Stimulated activated naive CD8-positive, alpha-beta T cell treated with anti-CD3 and anti-CD28 coated beads, Interleukin-15, Interleukin-2, amounts not matched to agents 100 ng/mL and 50 ng/mL, for 24 hours (primary cell): ENCODE measurements at regions not wholly inside any gene's neighbourhood (a gene's known extent, or its start where the extent isn't known, plus 50 kb on each side); places are given as distances from the start of the nearest gene placed in this dataset.

Experiments used
- H3K27ac Mint-ChIP-seq: one replicate; pipeline ENCODE4 v1.8.0; 2021; ENCODE audit warnings: mild to moderate bottlenecking, mixed read lengths
- H3K27me3 Mint-ChIP-seq: one replicate; pipeline ENCODE4 v1.8.0; 2021; ENCODE audit warnings: mixed read lengths
- H3K36me3 Mint-ChIP-seq: one replicate; pipeline ENCODE4 v1.8.0; 2021; ENCODE audit warnings: low read depth, mixed read lengths
- H3K4me1 Mint-ChIP-seq: one replicate; pipeline ENCODE4 v1.8.0; 2021; ENCODE audit warnings: low read depth, mixed read lengths
- H3K4me3 Mint-ChIP-seq: one replicate; pipeline ENCODE4 v1.8.0; 2021; ENCODE audit warnings: mild to moderate bottlenecking, mixed read lengths
- H3K9me3 Mint-ChIP-seq: one replicate; pipeline ENCODE4 v1.8.0; 2021; ENCODE audit warnings: mixed read lengths

DNA sequence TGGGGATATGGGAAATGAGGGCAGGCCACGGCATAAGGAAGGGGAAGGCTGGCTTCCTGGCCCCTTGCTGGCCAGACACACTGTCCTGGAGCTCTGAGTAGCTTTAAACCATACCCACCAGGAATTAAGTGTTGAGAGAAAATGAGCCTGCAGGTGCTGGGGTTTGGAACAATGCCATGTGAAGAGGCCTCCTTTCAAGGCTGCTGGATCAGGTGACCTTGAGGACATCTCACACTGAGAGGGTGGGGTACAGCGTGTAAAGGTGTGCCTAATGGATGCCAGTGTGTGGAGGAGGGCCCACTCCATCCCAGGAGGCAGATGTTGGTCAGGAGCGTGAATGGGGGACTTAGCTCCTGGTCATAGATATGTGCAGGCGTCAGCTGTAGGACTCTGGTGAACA lies 74.8 kb upstream of the MLN start:
- Mint-ChIP-seq H3K36me3 (no peaks in the 10 kb centered on the region), H3K9me3 (no peaks in the 10 kb centered on the region), H3K27me3 (peaks cover 3% of the 10 kb centered on the region), H3K27ac (no peak overlapping the region), H3K4me3 (no peak overlapping the region), H3K4me1 (no peaks in the 10 kb centered on the region)

GRCh38 chr6:33877982-33878535 lies 74.3 kb upstream of the MLN start:
- H3K27me3 Mint-ChIP-seq = peaks cover 3% of the 10 kb centered on the region
- no peaks in the 10 kb centered on the region for H3K4me1 Mint-ChIP-seq
- no peak overlapping the region for H3K27ac Mint-ChIP-seq

GRCh38 chr6:33875696-33876095 lies 71.9 kb upstream of the MLN start:
- Mint-ChIP-seq H3K4me1 (no peaks in the 10 kb centered on the region), H3K36me3 (no peaks in the 10 kb centered on the region), H3K27me3 (peaks cover 10% of the 10 kb centered on the region), H3K9me3 (no peaks in the 10 kb centered on the region), H3K4me3 (no peak overlapping the region), H3K27ac (no peak overlapping the region)

More at GRCh38 chr6:33877982-33878535, 74.3 kb upstream of the MLN start:
- no peaks in the 10 kb centered on the region for H3K36me3 Mint-ChIP-seq
- no peak overlapping the region for H3K4me3 Mint-ChIP-seq
- H3K9me3 Mint-ChIP-seq = no peaks in the 10 kb centered on the region

DNA sequence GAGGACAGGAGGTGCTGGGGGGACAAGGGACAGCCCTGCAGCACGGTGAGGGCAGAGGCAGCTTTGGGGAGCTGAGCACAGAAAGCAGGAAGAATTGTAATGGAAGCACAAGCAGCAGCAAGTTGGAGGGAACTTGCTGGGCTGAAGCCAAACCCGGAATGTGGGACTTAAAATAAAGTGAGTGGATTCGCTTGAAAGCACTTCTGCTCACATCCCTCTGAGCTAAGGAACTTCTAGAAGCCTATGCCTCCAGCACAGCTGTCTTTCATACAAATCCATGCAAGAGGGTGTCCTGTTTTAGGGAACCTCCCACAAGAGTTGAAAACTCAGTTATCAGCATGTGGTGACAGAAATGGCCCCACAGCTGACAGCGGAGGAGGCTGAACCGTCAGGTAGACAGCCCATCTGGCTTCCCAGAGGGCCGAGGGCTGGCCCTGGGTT lies 71.4 kb upstream of the MLN start:
- Mint-ChIP-seq H3K27me3 (peaks cover 10% of the 10 kb centered on the region), H3K9me3 (no peaks in the 10 kb centered on the region), H3K4me1 (no peaks in the 10 kb centered on the region), H3K36me3 (no peaks in the 10 kb centered on the region), H3K4me3 (no peak overlapping the region), H3K27ac (no peak overlapping the region)

- Mint-ChIP-seq H3K27me3 (peaks cover 13% of the 10 kb centered on the region), H3K9me3 (no peaks in the 10 kb centered on the region), H3K4me3 (no peak overlapping the region), H3K4me1 (no peaks in the 10 kb centered on the region), H3K27ac (no peak overlapping the region), H3K36me3 (no peaks in the 10 kb centered on the region)
Observed at GRCh38 chr6:33874136-33874760, 70.4 kb upstream of the MLN start.

GRCh38 chr6:33872761-33873160 lies 69.0 kb upstream of the MLN start:
- H3K27ac Mint-ChIP-seq = no peak overlapping the region
- no peaks in the 10 kb centered on the region for H3K9me3 Mint-ChIP-seq
- no peak overlapping the region for H3K4me3 Mint-ChIP-seq
- H3K4me1 Mint-ChIP-seq = no peaks in the 10 kb centered on the region
- H3K36me3 Mint-ChIP-seq = no peaks in the 10 kb centered on the region
- H3K27me3 Mint-ChIP-seq = peaks cover 16% of the 10 kb centered on the region

- Mint-ChIP-seq H3K4me3 (no peak overlapping the region), H3K27ac (no peak overlapping the region), H3K27me3 (peaks cover 24% of the 10 kb centered on the region)
Observed at GRCh38 chr6:33869826-33870423, 66.1 kb upstream of the MLN start.

DNA sequence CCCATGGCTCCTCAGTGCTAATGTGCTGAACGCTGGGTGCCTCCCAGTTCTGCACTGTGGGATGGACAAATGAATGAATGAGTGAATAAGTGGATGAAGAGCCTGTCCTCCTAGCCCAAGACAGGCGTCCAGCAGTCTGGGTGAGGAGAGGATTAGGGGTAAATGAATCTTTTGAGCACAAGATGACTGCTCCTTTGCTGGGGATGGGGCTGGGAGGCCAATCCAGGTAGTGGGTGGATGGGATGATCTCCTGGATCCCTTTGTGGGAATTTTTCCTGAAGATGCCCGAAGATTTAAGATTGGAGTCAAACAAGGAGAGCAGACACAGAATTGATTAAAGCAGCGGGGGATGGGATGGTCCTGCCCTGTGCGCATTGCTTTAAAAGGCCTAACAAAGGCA lies 65.3 kb upstream of the MLN start:
- H3K27ac Mint-ChIP-seq = no peak overlapping the region
- H3K4me1 Mint-ChIP-seq = peaks cover 3% of the 10 kb centered on the region
- H3K36me3 Mint-ChIP-seq = no peaks in the 10 kb centered on the region
- H3K4me3 Mint-ChIP-seq = no peak overlapping the region
- H3K9me3 Mint-ChIP-seq = peaks cover 7% of the 10 kb centered on the region
- peaks cover 27% of the 10 kb centered on the region for H3K27me3 Mint-ChIP-seq

More at GRCh38 chr6:33869826-33870423, 66.1 kb upstream of the MLN start:
- Mint-ChIP-seq H3K9me3 (peaks cover 7% of the 10 kb centered on the region), H3K4me1 (no peaks in the 10 kb centered on the region), H3K36me3 (no peaks in the 10 kb centered on the region)

DNA sequence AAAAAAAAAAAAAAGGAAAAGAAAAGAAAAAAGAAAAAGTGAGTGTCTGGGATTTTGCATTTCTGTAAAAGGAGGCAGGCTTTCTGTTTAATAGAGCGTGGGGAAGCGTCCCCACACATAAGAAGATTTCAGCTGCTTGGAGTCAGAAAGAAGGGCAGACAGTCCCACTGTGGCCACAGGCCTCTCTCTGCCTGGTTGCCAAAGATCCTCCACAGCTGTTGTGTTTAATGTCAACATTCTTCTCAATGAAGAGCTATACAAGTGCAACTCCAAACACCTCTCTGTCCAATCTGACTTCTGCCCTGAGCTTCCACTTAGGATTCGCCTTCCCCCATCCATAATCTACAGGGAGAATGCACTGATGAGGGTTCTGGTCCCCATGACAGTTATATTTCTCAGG lies 64.3 kb upstream of the MLN start:
- Mint-ChIP-seq H3K27ac (no peak overlapping the region), H3K4me3 (no peak overlapping the region)

DNA sequence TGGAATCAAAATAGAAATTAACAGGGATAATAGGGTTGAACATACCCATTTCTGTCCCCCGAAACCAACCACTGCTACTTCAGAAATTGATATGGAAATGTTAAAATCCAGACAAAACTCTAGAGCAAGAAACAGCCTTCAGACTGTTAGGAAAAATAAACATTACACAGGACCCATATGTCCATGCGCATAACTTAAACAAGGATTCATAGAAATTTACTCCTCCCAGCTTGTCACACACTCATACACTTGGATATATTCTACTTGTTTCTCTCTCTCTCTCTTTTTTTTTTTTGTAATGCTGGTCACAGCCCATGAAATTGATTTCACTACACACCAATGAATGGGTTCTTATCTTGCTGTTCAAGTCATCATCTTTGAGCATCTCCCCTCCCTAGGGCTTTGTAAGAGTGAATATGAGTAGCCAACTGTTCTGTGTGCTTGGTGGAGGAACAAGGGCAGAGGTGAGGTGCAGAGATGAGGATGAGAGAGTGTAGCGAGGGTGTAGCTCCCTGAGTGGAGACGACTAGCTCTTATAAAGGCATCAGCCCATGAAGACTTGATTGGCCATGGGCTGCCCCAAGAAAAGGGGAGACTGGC lies 61.8 kb upstream of the MLN start:
- H3K27ac Mint-ChIP-seq = no peak overlapping the region
- H3K4me1 Mint-ChIP-seq = peaks cover 22% of the 10 kb centered on the region
- peaks cover 7% of the 10 kb centered on the region for H3K9me3 Mint-ChIP-seq
- peaks cover 36% of the 10 kb centered on the region for H3K27me3 Mint-ChIP-seq
- no peak overlapping the region for H3K4me3 Mint-ChIP-seq
- H3K36me3 Mint-ChIP-seq = no peaks in the 10 kb centered on the region

More for the DNA sequence above, 64.3 kb upstream of the MLN start:
- no peaks in the 10 kb centered on the region for H3K36me3 Mint-ChIP-seq
- H3K27me3 Mint-ChIP-seq = peaks cover 30% of the 10 kb centered on the region
- peaks cover 6% of the 10 kb centered on the region for H3K4me1 Mint-ChIP-seq
- H3K9me3 Mint-ChIP-seq = peaks cover 7% of the 10 kb centered on the region

- Mint-ChIP-seq H3K9me3 (peaks cover 7% of the 10 kb centered on the region), H3K27ac (peak overlapping the region; percentile 3)
Observed at GRCh38 chr6:33863723-33864440, 60.1 kb upstream of the MLN start.

DNA sequence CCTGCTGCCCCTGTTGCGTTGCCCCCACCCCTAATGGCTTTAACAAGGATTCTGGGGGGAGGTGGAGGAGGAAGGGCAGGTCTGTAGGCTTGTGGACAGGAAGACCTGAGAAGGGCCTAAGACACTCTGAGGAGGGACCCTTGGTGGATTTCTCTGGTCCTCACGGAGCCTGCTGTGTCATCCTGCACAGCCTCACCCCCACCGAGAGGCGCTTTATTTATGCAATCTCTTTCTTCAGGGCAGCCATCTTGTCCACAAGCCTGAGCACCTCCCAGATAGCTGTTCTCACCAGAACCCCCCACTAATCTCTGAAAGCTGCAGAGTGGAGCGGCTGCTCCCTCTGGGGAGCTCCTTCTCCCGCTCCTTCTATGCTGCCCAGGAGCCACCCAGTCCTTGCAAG lies 59.3 kb upstream of the MLN start:
- Mint-ChIP-seq H3K4me1 (peaks cover 26% of the 10 kb centered on the region), H3K27ac (no peak overlapping the region), H3K36me3 (no peaks in the 10 kb centered on the region), H3K27me3 (peaks cover 44% of the 10 kb centered on the region), H3K9me3 (peaks cover 7% of the 10 kb centered on the region), H3K4me3 (no peak overlapping the region)

More at GRCh38 chr6:33863723-33864440, 60.1 kb upstream of the MLN start:
- peaks cover 41% of the 10 kb centered on the region for H3K27me3 Mint-ChIP-seq
- H3K36me3 Mint-ChIP-seq = no peaks in the 10 kb centered on the region
- no peak overlapping the region for H3K4me3 Mint-ChIP-seq
- H3K4me1 Mint-ChIP-seq = peaks cover 26% of the 10 kb centered on the region

GRCh38 chr6:33862536-33862935 lies 58.7 kb upstream of the MLN start:
- Mint-ChIP-seq H3K27me3 (peaks cover 48% of the 10 kb centered on the region), H3K4me1 (peaks cover 30% of the 10 kb centered on the region), H3K9me3 (peaks cover 7% of the 10 kb centered on the region), H3K4me3 (no peak overlapping the region), H3K36me3 (no peaks in the 10 kb centered on the region), H3K27ac (no peak overlapping the region)

DNA sequence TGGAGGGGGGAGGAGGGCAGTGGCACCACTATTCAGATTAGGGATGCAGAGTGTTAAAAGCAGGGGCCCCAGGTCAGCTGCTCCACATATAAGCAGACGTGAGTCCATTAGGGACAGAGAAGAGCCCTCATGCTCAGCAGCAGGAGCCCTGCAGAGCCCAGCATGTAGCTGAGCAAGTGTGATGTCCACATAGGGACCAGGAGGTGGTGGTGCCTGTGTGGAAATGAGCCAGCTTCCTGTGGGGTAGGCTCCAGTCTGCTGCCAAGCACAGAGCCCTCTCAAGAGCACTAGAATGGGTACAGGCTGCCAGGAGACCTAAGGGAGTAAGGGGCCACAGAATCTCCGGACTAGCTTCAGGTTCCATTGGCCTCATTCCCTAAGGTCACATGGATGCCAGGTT lies 57.9 kb upstream of the MLN start:
- H3K4me3 Mint-ChIP-seq = no peak overlapping the region
- H3K36me3 Mint-ChIP-seq = no peaks in the 10 kb centered on the region
- H3K27me3 Mint-ChIP-seq = peaks cover 49% of the 10 kb centered on the region
- no peak overlapping the region for H3K27ac Mint-ChIP-seq
- H3K9me3 Mint-ChIP-seq = peaks cover 7% of the 10 kb centered on the region
- H3K4me1 Mint-ChIP-seq = peaks cover 39% of the 10 kb centered on the region
